HG03378 (cell line): ENCODE measurements at regions not wholly inside any gene's neighbourhood (a gene's known extent, or its start where the extent isn't known, plus 50 kb on each side); places are given as distances from the start of the nearest gene placed in this dataset.
"Not testable (repeated sequence)": the region's sequence is repeated elsewhere in the genome, so short reads cannot be mapped to it uniquely, and the experiment has no call there.

ENCODE experiments used
- ATAC-seq: cut with Tn5 transposase; IDR thresholded peaks from one replicate; pipeline ENCODE4 v1.9.1; 2021; ENCODE audit warnings: mild to moderate bottlenecking, moderate library complexity; ENCODE audit not compliant: unreplicated experiment

DNA sequence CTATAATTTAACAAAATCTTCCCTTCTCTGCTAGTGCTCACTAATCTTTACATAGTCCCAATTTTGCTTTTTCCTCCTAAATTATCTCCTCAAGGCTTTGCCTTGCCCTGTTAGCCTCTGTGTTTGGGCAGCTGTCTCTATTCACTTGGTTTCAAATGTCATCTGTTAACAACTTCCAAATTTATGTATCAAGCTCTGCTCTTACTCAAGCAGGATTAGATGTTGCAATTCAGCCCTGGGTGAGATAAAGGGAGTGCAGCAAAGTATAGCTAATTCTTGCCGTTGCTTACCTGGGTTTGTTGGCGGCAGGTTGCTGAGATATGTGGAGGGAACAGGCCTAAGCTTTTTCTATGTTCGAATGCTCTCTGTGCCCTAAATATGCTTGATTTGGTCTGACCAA is 483.8 kb downstream of the DMAC1 start:
- ATAC-seq = no peak

DNA sequence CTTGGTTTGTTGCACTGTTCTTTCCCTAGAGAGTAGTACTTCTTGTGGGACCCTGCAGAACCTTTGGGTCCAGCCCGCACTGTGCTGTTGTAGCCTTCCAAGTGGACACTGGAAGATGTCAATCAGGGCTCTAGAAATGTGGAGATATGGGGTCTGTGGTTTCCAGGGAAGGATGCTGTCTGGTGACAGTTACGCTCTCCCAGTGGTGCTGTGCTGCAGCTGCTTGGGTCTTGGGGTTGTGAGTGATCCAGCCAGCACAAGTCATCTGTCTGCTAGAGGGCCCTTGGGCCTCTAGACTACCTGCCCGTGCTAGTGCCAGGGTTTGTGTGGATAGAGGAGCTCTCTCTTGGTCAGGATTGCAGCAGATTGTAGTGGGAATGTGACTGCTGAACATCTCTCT is 484.5 kb downstream of the DMAC1 start:
- ATAC-seq = no peak

DNA sequence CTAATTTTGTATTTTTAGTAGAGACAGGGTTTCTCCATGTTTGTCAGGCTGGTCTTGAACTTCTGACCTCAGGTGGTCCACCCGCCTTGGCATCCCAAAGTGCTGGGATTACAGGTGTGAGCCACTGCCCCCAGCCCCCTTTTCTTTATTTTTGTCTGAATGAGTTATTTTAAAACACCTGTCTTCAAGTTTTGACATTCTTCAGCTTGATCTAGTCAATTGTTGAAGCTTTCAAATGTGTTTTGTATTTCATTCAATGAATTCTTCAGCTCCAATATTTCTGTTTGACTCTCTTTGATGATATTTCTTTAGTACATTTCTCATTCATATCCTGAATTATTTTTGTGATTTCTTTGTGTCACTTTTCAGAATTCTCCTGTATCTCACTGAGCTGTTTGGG is 486.2 kb downstream of the DMAC1 start:
- ATAC-seq = no peak

DNA sequence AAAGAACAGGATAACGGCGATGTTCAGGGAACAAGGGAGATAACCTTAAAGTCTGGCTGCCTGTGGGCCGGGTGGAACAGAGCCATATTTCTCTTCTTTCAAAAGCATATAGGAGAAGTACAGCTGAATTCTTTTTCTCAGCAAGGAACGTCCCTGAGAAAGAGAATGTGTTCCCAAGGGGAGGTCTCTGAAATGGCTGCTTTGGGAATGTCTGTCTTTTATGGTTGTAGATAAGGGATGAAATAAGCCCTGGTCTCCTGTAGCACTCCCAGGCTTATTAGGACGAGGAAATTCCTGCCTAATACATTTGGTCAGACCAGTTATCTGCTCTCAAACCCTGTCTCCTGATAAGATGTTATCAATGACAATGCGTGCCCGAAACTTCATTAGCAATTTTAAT is 490.5 kb downstream of the DMAC1 start:
- ATAC-seq = not testable (repeated sequence)

DNA sequence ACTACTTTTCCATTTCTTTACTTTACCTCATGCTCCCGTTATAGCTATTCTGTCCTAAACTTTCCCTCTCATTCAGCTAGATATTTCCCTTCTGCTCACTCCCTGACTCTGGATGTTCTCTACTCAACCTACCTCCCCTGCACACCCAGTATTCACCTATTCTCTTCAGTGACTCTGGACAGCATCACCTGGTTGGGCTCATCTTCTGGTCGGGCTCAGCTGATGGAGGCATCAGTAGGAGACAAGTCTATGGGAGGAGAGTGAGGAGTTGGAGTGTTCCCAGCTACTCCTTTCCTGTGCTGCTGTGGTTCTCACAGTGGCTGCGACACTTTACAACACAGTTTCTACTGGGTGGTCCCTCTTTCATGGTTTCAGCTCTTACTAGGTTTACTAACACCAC is 493.9 kb downstream of the DMAC1 start:
- ATAC-seq = no peak

DNA sequence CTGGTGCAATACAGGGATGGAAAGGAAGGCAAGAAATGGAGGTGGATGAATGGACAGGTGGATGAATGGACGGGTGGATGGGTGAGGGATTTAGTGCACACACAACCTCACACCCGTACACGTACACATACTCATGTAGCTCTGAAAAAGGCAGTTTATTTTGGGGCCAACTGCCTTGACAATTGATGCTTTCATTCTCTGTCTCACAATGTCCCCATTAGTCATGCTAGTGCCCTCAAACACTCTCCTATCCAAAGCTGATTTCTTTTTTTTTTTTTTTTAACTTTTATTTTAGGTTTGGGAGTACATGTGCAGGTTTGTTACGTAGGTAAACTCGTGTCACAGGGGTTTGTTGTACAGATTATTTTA is 495.0 kb downstream of the DMAC1 start:
- ATAC-seq = no peak

DNA sequence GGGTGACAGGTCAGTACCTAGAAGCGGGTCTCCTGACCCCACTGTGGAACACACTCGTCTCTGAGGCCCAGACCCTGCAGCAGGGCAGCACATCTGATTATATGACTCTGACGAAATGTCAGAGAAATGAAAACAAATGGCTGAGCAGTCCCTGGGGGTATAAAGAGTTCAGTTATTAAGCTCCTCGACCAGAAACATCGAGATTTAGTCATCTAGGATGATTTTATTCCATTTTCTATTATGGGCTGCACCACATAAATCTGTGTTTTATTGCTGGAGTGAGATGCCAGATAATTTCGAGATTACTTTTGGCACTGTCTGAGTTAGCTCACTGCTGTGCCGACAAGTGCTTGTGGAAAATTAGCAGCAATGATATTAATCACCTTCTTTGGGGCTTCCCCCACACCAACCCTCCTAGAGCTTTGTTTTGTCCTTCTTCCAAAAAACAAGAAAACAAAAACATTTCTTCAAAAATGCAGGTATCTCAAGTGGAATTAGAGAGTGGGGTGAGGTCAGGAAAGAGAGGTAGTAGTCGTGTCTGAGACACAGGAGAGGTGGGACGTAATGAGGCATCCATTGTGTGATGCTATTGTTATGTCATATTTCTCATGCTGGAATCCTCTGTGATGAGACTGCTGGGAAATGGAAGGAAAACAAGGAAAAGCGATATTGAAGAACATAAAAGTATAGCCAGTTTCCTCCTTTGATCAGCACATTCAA is 495.5 kb downstream of the DMAC1 start:
- ATAC-seq = no peak

DNA sequence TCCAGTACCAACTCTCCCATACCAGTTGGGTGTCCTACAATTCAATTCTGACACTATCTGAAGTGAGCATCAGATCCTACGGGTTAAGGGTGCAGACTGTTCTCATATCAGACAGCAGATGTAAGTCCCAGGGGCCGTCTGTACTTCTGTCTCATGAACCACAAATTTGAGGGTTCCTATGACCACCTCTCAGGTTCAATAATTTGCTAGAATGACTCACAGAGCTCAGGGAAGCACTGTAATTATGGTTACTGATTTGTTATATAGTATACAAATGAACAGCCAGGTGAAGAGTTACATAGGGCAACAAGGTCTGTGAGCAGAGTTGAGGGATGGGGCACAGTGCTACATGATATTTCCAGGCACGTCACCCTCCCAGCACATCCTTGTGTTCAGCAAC is 499.1 kb downstream of the DMAC1 start:
- ATAC-seq = peak; percentile 52

DNA sequence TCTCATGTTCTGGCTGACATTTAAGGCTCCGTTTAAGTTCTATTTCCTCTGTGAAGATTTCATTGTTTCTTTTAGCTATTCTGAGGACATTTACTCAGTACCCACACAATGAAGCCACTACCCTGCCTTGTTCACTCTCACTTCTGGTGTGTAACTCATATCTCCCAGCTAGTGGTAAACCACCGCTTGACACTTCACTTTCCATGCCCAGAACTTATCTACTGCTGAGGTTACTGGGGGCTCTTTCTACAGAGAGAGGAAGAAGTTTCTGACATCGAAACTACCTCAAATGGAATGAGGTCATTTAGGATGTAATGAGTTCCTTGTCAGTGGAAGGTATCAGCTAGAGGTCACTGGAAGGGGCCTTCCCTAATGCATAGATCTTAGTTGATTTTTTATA is 501.5 kb downstream of the DMAC1 start:
- peak; percentile 98 for ATAC-seq

DNA sequence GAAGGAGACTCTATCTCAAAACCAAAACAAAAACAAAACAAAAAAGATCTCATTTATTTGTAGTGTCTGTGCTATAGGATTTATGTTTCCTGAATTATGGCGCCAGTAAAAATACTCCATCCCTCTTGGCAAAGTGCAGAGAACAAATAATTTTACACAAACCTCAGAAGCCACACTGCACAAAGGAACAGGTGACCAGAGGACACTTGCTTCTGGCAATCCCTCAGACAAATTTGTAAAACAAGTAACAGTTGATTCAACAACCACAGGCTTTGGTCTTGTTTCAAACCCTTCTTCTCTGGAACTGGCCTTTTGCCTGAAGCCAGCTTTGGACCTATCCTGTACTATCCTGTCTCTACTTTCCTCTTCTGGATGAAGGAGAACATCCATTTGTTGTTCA is 502.1 kb downstream of the DMAC1 start:
- no peak for ATAC-seq

DNA sequence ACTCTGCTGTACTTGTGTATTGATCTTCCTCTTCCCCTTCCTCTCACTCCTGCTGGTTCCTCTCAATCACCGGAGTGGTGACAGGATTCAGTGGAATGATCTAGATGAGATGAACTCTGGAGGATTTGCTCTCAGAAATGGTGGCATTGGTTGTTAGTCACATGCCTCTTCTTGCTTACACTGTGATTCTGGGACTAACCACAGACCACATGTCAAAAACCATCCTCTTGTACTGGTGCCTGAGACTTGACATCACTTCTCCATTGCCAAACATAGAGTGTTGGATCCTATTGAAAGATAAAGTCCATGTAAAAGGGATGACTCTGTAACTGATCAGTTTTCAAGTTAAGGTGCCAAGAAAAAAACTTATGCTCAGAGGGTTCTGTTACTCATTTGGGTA is 506.5 kb downstream of the DMAC1 start:
- ATAC-seq = no peak

DNA sequence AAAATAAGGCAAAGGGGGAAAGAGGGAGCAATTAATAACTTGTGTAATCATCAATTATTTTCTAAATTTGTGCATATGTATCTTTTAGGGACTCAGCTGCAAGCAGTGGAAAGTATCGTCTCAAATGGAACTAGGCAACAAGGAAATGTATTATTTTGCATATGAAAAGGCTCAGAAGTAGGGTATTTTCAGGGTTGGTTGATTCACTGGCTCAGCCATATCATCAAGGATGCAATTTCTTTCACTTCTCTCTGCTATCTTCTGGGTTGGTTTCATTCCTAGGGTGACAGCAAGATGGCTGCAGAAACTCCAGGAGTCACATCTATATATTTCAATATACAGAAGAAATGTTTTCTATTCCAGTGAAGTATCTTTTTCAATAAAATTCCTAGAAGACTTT is 509.8 kb downstream of the DMAC1 start:
- no peak for ATAC-seq

DNA sequence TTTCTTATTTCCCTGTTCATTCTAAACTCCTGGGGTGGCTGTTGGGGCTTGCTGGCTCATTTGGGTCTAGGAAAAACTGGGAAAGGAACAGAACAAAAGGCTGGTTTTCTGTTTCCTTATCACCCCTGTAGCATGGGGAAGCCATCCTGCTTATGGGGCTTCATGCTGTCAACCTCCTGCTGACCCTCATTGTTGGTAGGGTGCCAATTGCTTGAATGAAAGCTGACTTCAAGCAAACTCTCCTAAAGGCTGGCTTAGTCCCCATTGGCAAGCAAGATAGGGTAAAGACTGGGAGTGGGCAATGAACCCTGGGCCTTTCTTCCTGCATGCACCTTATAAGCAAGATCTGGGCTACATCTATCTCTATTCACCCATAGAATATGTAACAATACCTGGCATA is 511.6 kb downstream of the DMAC1 start:
- no peak for ATAC-seq

DNA sequence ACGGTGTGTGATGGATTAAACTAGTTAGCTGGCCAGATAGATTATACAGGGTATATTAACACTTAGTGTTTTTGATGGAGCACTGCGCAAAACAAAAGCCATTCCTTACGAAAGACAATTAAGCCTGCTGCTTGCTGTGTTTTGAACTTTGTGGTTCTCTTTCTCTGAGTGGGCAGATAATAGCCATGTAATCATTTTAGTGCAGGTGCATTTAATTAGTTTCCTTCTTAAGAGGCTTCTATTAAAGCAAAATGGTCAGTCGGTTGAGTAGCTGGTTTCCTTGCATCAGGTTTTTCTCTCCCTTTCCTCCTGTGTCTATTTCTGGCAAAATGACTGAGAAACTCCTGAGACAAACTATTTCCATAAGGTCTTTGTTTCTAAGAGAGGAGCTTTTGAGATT is 512.5 kb downstream of the DMAC1 start:
- ATAC-seq = no peak

DNA sequence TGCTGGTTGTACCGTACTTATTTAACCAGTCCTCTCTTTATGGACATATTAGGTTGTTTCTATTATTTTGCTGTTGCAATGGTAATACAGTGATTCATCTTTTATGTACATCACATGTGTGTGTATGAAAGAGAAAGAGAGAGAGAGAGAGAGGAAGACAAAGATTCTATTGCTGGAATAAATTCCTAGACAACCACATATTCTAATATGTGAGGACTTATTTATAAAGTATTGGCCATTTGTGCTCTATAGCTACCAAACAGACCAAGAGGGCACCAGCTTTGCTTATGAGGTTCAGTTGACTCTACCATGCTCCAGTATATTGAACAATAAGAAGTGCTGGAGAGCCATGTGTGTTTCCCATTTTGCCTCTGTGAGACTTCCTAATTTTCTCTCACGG is 513.5 kb downstream of the DMAC1 start:
- no peak for ATAC-seq

DNA sequence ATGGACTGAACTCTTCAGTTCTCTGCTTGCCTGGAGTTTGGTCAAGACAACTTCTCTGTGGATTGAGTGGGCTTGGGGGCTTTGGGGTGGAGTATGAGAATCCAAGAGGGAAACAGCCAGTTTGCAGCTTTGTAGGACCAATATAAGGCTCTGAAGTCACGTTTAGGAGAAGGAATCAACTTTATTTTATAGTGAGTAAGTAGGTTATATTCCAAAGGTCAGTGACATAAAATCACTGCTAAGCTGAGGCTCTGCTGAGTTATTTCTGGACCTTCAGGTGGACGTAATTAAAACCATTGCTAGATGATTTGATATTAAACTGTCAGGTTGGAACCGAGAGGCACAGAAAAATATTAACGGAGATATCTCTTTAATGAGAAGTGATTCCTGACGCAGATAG is 514.4 kb downstream of the DMAC1 start:
- no peak for ATAC-seq

DNA sequence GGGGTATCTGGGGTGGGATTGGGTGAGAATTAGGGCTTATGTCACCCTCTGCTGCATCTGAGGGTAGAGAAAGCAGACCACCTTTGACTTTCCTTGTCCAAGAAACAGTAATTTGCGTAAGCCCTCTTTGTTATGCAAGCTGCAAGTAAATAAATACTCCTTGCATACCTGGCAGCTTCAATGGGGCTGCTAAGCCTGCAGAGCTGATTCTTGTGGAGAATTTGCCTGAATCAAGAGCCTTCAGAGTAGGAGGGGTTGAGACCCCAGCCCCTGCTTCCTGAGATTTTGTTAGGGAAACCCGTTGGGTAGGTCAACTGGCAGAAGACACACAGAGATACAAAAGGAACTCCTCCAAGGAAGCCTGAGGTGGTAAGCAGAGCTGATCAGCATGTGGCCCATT is 515.1 kb downstream of the DMAC1 start:
- no peak for ATAC-seq

DNA sequence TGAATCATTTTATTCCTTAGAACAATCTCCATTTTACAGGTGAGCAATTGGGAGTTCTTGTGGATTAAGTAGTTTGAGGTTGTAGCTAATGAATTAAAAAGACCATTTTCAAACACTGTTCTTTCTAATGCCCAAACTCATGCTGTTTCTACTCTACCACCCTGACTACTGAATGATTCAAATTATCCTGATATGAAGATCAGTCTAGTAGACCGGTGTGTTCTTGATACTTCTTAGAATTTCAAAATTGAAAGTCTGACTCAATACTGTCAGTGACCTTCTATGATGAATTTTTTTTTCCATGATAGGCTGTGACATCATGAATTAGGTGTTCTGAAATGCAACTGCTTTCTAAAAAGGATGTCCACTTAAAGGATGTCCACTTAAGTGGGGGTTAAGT is 515.5 kb downstream of the DMAC1 start:
- no peak for ATAC-seq

DNA sequence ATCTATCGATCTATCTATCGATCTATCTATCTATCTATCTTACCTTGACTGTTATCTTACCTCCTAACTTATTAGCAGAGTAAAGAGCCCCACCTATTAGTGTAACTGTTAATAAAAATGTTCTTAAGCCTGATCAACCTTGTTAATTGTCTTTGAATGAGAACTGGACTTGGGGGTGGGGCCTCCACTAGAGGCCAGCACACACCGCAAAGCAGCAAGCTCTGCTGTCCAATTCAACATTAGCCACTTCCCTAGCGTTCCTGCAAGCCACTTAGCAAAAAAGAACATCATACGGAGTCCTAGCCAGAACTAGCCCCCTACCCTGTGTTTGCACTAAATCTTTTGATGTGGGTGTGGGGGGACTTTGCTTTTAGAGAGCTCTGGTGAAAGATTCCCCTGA is 515.8 kb downstream of the KDM4C start:
- no peak for ATAC-seq

DNA sequence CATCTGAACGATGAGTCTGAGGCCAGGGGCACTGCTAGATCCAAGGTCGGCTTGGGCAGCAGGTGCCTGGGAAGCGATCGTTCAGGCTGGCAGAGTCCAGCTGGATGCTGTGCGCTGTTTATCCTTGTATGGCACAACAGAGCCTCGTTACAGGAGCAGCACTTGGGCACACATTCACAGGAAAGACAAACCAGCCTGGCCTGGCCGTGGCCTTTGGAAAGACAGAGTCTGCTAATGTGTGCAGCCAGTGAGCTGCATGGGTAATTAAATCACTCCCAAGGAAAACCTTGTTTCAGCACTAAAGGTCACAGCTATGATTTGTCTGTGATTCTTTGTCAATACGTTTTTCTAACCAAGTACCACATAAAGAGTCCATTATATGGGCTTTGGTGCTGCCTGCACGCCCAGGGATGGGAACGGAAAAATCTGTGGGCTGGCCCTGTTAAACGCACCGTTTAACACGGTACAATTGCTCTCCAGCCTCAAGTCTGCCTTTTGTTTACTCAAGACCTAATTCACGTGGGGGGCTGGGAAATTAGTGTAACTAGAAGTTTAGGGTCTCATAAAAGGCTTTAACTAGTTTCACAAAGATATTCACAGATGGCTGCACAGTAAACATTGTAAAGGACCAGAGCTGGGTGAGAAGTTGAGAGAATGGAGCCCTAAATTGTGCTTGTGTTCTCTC is 509.3 kb downstream of the KDM4C start:
- no peak for ATAC-seq

DNA sequence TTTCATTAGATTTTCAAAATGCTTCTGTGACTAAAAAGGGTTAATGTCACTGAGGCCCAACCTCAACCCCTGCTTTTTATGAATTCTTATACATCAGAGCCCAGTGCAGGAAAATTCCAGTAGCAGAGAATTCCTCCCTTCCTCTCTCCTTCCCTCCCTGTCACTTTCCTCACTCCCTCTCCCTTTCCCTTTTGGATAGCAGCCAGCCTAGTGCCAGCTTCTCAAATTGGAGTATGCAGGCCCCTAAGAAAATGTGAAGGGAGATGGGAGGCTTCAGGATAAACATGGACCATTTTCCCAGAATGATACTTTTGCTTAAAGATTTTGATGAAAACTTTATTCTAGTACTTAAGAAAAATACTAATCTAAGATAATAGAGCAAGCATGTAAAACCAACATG is 507.4 kb downstream of the KDM4C start:
- ATAC-seq = no peak

DNA sequence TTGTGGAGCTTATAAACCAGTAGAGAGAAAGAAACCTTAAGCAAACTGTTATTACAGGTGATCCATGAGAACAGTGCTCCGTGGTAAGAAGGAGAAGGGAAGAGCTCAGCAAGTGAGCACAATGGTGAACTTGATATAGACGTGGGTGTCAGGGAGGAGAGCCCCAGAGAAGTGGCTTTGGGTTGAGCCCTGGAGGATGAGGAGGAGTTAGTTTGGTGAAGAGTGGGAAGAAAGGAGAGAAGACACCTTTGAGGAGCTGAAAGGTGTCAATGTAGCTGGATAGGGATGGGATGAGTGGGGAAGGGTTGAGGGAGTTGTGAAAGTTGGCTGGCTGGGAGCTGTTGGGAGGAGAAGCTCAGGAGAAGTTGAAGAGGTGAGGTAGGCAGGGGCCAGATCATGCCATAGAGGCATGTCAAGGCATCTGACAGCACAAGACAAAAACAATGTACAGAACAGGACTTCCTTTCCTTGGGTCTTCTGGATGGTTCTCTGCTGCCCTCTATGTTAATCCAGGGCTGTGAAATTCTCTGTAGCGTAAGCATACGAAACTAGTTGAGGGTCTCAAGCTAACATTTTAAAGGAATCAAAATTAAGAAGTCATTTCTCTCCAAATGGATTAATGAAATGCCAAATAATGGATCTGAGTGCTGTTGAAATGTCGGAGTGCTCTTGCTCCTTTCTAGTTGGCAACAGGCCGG is 501.9 kb downstream of the KDM4C start:
- ATAC-seq = no peak
